ENCODE measurements at regions not wholly inside any gene's neighbourhood (a gene's known extent, or its start where the extent isn't known, plus 50 kb on each side); places are given as distances from the start of the nearest gene placed in this dataset.
"Not testable (repeated sequence)": the region's sequence is repeated elsewhere in the genome, so short reads cannot be mapped to it uniquely, and the experiment has no call there.

- Histone ChIP-seq H3K4me3 (ENCODE audit: low read length) (no peak overlapping the region), H3K9ac (ENCODE audit: low read depth, low read length) (no peak overlapping the region), H3K27ac (ENCODE audit: low read length) (no peak overlapping the region)
Observed at GRCh38 chr4:128663325-128663724, 146.2 kb upstream of the JADE1 start.

GRCh38 chr4:128661479-128661878, 148.0 kb upstream of the JADE1 start:
- H3K27ac ChIP-seq (ENCODE audit: low read length): no peak overlapping the region
- no peaks in the 10 kb centered on the region for H3K36me3 ChIP-seq (ENCODE audit: insufficient read depth, low read depth, low read length)
- H3K27me3 ChIP-seq (ENCODE audit: insufficient read depth, low read length): no peaks in the 10 kb centered on the region
- no peak overlapping the region for H3K9ac ChIP-seq (ENCODE audit: low read depth, low read length)
- H3K9me3 ChIP-seq (ENCODE audit: insufficient read depth, low read depth, low read length): peaks cover 3% of the 10 kb centered on the region; the same call in 1 of the 2 replicates
- H3K4me1 ChIP-seq (ENCODE audit: insufficient read depth, low read length): no peaks in the 10 kb centered on the region
- no peak overlapping the region for H3K4me3 ChIP-seq (ENCODE audit: low read length)

More at GRCh38 chr4:128663325-128663724, 146.2 kb upstream of the JADE1 start:
- H3K9me3 ChIP-seq (ENCODE audit: insufficient read depth, low read depth, low read length): peaks cover 4% of the 10 kb centered on the region; the same call in 1 of the 2 replicates
- no peaks in the 10 kb centered on the region for H3K27me3 ChIP-seq (ENCODE audit: insufficient read depth, low read length)
- no peaks in the 10 kb centered on the region for H3K36me3 ChIP-seq (ENCODE audit: insufficient read depth, low read depth, low read length)
- no peaks in the 10 kb centered on the region for H3K4me1 ChIP-seq (ENCODE audit: insufficient read depth, low read length)

- Histone ChIP-seq H3K4me1 (ENCODE audit: insufficient read depth, low read length) (no peaks in the 10 kb centered on the region), H3K36me3 (ENCODE audit: insufficient read depth, low read depth, low read length) (no peaks in the 10 kb centered on the region), H3K27ac (ENCODE audit: low read length) (no peak overlapping the region), H3K4me3 (ENCODE audit: low read length) (no peak overlapping the region), H3K27me3 (ENCODE audit: insufficient read depth, low read length) (no peaks in the 10 kb centered on the region), H3K9me3 (ENCODE audit: insufficient read depth, low read depth, low read length) (peaks cover 2% of the 10 kb centered on the region; the same call in 1 of the 2 replicates), H3K9ac (ENCODE audit: low read depth, low read length) (no peak overlapping the region)
Observed at GRCh38 chr4:128660361-128661215, 148.9 kb upstream of the JADE1 start.

GRCh38 chr4:128658214-128658631, 151.3 kb upstream of the JADE1 start:
- H3K4me3 ChIP-seq (ENCODE audit: low read length): no peak overlapping the region
- H3K9ac ChIP-seq (ENCODE audit: low read depth, low read length): no peak overlapping the region
- no peaks in the 10 kb centered on the region for H3K27me3 ChIP-seq (ENCODE audit: insufficient read depth, low read length)
- H3K27ac ChIP-seq (ENCODE audit: low read length): no peak overlapping the region
- no peaks in the 10 kb centered on the region for H3K36me3 ChIP-seq (ENCODE audit: insufficient read depth, low read depth, low read length)
- peaks cover 15% of the 10 kb centered on the region; the same call in 1 of the 2 replicates for H3K9me3 ChIP-seq (ENCODE audit: insufficient read depth, low read depth, low read length)
- H3K4me1 ChIP-seq (ENCODE audit: insufficient read depth, low read length): peaks cover 6% of the 10 kb centered on the region; the same call in 1 of the 2 replicates

GRCh38 chr4:128657638-128658037, 151.9 kb upstream of the JADE1 start:
- Histone ChIP-seq H3K27me3 (ENCODE audit: insufficient read depth, low read length) (no peaks in the 10 kb centered on the region), H3K36me3 (ENCODE audit: insufficient read depth, low read depth, low read length) (no peaks in the 10 kb centered on the region), H3K9me3 (ENCODE audit: insufficient read depth, low read depth, low read length) (peaks cover 15% of the 10 kb centered on the region; the same call in 1 of the 2 replicates), H3K4me3 (ENCODE audit: low read length) (no peak overlapping the region), H3K9ac (ENCODE audit: low read depth, low read length) (no peak overlapping the region), H3K27ac (ENCODE audit: low read length) (no peak overlapping the region), H3K4me1 (ENCODE audit: insufficient read depth, low read length) (peaks cover 7% of the 10 kb centered on the region; the same call in 1 of the 2 replicates)

- H3K27ac ChIP-seq (ENCODE audit: low read length): no peak overlapping the region
- H3K4me1 ChIP-seq (ENCODE audit: insufficient read depth, low read length): peaks cover 12% of the 10 kb centered on the region; the same call in 1 of the 2 replicates
- peaks cover 15% of the 10 kb centered on the region; the same call in 1 of the 2 replicates for H3K9me3 ChIP-seq (ENCODE audit: insufficient read depth, low read depth, low read length)
Observed at GRCh38 chr4:128654465-128654864, 155.0 kb upstream of the JADE1 start.

GRCh38 chr4:128653527-128654444, 155.7 kb upstream of the JADE1 start:
- Histone ChIP-seq H3K4me1 (ENCODE audit: insufficient read depth, low read length) (peaks cover 16% of the 10 kb centered on the region), H3K9ac (ENCODE audit: low read depth, low read length) (no peak overlapping the region), H3K4me3 (ENCODE audit: low read length) (no peak overlapping the region), H3K27ac (ENCODE audit: low read length) (no peak overlapping the region), H3K9me3 (ENCODE audit: insufficient read depth, low read depth, low read length) (peaks cover 15% of the 10 kb centered on the region; the same call in 1 of the 2 replicates), H3K36me3 (ENCODE audit: insufficient read depth, low read depth, low read length) (no peaks in the 10 kb centered on the region), H3K27me3 (ENCODE audit: insufficient read depth, low read length) (no peaks in the 10 kb centered on the region)

More at GRCh38 chr4:128654465-128654864, 155.0 kb upstream of the JADE1 start:
- Histone ChIP-seq H3K4me3 (ENCODE audit: low read length) (no peak overlapping the region), H3K36me3 (ENCODE audit: insufficient read depth, low read depth, low read length) (no peaks in the 10 kb centered on the region), H3K27me3 (ENCODE audit: insufficient read depth, low read length) (no peaks in the 10 kb centered on the region), H3K9ac (ENCODE audit: low read depth, low read length) (no peak overlapping the region)

- Histone ChIP-seq H3K9me3 (ENCODE audit: insufficient read depth, low read depth, low read length) (peaks cover 4% of the 10 kb centered on the region; the same call in 1 of the 2 replicates), H3K4me3 (ENCODE audit: low read length) (no peak overlapping the region), H3K9ac (ENCODE audit: low read depth, low read length) (no peak overlapping the region), H3K27ac (ENCODE audit: low read length) (no peak overlapping the region), H3K4me1 (ENCODE audit: insufficient read depth, low read length) (peaks cover 20% of the 10 kb centered on the region), H3K36me3 (ENCODE audit: insufficient read depth, low read depth, low read length) (no peaks in the 10 kb centered on the region), H3K27me3 (ENCODE audit: insufficient read depth, low read length) (no peaks in the 10 kb centered on the region)
Observed at GRCh38 chr4:128649575-128650205, 159.8 kb upstream of the JADE1 start.

GRCh38 chr4:128649161-128649560, 160.3 kb upstream of the JADE1 start:
- no peaks in the 10 kb centered on the region for H3K9me3 ChIP-seq (ENCODE audit: insufficient read depth, low read depth, low read length)
- no peak overlapping the region for H3K27ac ChIP-seq (ENCODE audit: low read length)
- no peaks in the 10 kb centered on the region for H3K27me3 ChIP-seq (ENCODE audit: insufficient read depth, low read length)
- no peaks in the 10 kb centered on the region for H3K36me3 ChIP-seq (ENCODE audit: insufficient read depth, low read depth, low read length)
- H3K4me3 ChIP-seq (ENCODE audit: low read length): no peak overlapping the region
- H3K4me1 ChIP-seq (ENCODE audit: insufficient read depth, low read length): peaks cover 20% of the 10 kb centered on the region
- H3K9ac ChIP-seq (ENCODE audit: low read depth, low read length): no peak overlapping the region

GRCh38 chr4:128648021-128648420, 161.5 kb upstream of the JADE1 start:
- H3K36me3 ChIP-seq (ENCODE audit: insufficient read depth, low read depth, low read length): no peaks in the 10 kb centered on the region
- H3K27ac ChIP-seq (ENCODE audit: low read length): no peak overlapping the region
- H3K27me3 ChIP-seq (ENCODE audit: insufficient read depth, low read length): no peaks in the 10 kb centered on the region
- H3K4me3 ChIP-seq (ENCODE audit: low read length): no peak overlapping the region
- H3K9ac ChIP-seq (ENCODE audit: low read depth, low read length): no peak overlapping the region; the same call in 1 of the 2 replicates
- H3K4me1 ChIP-seq (ENCODE audit: insufficient read depth, low read length): peaks cover 13% of the 10 kb centered on the region
- H3K9me3 ChIP-seq (ENCODE audit: insufficient read depth, low read depth, low read length): no peaks in the 10 kb centered on the region

GRCh38 chr4:128646893-128647292, 162.6 kb upstream of the JADE1 start:
- H3K9ac ChIP-seq (ENCODE audit: low read depth, low read length); H3K4me3 ChIP-seq (ENCODE audit: low read length); H3K9me3 ChIP-seq (ENCODE audit: insufficient read depth, low read depth, low read length); H3K27ac ChIP-seq (ENCODE audit: low read length); H3K27me3 ChIP-seq (ENCODE audit: insufficient read depth, low read length); H3K36me3 ChIP-seq (ENCODE audit: insufficient read depth, low read depth, low read length): not testable (repeated sequence)
- peaks cover 13% of the 10 kb centered on the region for H3K4me1 ChIP-seq (ENCODE audit: insufficient read depth, low read length)
